ENCODE measurements at regions not wholly inside any gene's neighbourhood (a gene's known extent, or its start where the extent isn't known, plus 50 kb on each side); places are given as distances from the start of the nearest gene placed in this dataset.
"Not testable (repeated sequence)": the region's sequence is repeated elsewhere in the genome, so short reads cannot be mapped to it uniquely, and the experiment has no call there.

DNA sequence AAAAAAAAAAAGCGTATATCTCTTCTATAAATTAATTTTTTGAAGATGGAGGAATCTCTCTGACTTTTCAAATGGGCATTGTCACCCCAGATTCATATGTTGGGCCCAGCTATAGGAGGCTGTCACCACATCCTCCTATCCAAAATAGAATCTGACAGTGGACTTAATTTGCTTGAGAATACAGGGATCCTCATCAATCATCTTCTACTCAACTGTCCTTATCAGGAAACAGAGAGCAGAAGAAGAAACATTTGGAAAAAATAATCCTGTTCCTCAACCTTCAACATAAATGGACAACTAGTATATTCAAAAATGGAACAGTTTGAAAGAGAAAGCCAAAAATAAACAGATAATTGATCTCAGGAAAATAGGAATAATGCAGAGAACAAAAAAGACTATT, 725.4 kb upstream of the INTU start:
- no peak overlapping the region for H3K27ac ChIP-seq (replicated peaks)

DNA sequence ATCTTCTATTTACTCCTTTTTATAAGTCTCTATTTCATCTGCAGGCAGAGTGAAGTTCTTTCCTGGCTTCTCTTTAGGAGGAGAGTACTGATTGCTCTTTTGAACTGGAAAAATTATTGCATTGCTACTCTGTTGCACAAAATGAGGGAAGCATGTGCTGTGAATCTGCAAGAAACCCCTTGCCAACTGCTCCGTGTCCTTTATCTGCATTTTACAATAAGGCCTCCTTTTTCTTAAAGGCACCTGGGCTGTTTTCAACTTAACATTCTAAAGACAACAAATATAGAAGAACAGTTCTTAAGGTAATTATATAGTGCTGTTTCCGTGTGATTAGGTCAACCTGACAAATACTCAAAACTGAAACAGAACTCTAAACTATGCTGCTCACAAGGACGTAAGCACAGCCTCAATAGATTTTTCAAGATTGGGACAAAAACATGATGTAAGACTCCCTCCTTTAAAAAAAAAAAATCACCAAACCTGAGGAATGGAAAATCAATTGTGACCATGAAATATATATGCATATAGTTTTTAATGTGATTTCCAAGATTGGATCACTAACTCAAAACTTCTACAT, 716.6 kb upstream of the INTU start:
- DNase-seq (ENCODE audit: low read depth in 1 of 2, low spot score in 1 of 2), result no peak
- H3K27ac ChIP-seq (replicated peaks), result no peak overlapping the region
- TF ChIP-seq GABPA (IDR thresholded peaks at IDR 0.05; ENCODE audit: low read depth) (no peak), SPI1 (IDR thresholded peaks at IDR 0.05; ENCODE audit: borderline replicate concordance, low read depth) (no peak), POLR2AphosphoS5 (IDR thresholded peaks at IDR 0.05; ENCODE audit: low read depth) (no peak)
- TF ChIP-seq, protein P1, sequence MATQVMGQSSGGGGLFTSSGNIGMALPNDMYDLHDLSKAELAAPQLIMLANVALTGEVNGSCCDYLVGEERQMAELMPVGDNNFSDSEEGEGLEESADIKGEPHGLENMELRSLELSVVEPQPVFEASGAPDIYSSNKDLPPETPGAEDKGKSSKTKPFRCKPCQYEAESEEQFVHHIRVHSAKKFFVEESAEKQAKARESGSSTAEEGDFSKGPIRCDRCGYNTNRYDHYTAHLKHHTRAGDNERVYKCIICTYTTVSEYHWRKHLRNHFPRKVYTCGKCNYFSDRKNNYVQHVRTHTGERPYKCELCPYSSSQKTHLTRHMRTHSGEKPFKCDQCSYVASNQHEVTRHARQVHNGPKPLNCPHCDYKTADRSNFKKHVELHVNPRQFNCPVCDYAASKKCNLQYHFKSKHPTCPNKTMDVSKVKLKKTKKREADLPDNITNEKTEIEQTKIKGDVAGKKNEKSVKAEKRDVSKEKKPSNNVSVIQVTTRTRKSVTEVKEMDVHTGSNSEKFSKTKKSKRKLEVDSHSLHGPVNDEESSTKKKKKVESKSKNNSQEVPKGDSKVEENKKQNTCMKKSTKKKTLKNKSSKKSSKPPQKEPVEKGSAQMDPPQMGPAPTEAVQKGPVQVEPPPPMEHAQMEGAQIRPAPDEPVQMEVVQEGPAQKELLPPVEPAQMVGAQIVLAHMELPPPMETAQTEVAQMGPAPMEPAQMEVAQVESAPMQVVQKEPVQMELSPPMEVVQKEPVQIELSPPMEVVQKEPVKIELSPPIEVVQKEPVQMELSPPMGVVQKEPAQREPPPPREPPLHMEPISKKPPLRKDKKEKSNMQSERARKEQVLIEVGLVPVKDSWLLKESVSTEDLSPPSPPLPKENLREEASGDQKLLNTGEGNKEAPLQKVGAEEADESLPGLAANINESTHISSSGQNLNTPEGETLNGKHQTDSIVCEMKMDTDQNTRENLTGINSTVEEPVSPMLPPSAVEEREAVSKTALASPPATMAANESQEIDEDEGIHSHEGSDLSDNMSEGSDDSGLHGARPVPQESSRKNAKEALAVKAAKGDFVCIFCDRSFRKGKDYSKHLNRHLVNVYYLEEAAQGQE (IDR thresholded peaks at IDR 0.05; ENCODE audit: insufficient replicate concordance, low read depth), result no peak
- TF ChIP-seq, protein P2, sequence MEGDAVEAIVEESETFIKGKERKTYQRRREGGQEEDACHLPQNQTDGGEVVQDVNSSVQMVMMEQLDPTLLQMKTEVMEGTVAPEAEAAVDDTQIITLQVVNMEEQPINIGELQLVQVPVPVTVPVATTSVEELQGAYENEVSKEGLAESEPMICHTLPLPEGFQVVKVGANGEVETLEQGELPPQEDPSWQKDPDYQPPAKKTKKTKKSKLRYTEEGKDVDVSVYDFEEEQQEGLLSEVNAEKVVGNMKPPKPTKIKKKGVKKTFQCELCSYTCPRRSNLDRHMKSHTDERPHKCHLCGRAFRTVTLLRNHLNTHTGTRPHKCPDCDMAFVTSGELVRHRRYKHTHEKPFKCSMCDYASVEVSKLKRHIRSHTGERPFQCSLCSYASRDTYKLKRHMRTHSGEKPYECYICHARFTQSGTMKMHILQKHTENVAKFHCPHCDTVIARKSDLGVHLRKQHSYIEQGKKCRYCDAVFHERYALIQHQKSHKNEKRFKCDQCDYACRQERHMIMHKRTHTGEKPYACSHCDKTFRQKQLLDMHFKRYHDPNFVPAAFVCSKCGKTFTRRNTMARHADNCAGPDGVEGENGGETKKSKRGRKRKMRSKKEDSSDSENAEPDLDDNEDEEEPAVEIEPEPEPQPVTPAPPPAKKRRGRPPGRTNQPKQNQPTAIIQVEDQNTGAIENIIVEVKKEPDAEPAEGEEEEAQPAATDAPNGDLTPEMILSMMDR (IDR thresholded peaks at IDR 0.05; ENCODE audit: insufficient read depth, low read length), result no peak
- H3K4me3 ChIP-seq (replicated peaks; ENCODE audit: insufficient read depth, low read length), result no peak overlapping the region
- no peaks in the 10 kb centered on the region for H3K27me3 ChIP-seq (ENCODE audit: insufficient read depth, poor library complexity, severe bottlenecking)

More for the DNA sequence above, 725.4 kb upstream of the INTU start:
- TF ChIP-seq, protein P2 (IDR thresholded peaks at IDR 0.05; ENCODE audit: insufficient read depth, low read length), result no peak
- no peak for TF ChIP-seq SPI1 (IDR thresholded peaks at IDR 0.05; ENCODE audit: borderline replicate concordance, low read depth)
- TF ChIP-seq, protein P1 (IDR thresholded peaks at IDR 0.05; ENCODE audit: insufficient replicate concordance, low read depth), result no peak
- TF ChIP-seq GABPA (IDR thresholded peaks at IDR 0.05; ENCODE audit: low read depth), result no peak
- TF ChIP-seq POLR2AphosphoS5 (IDR thresholded peaks at IDR 0.05; ENCODE audit: low read depth), result no peak
- Histone ChIP-seq H3K4me3 (replicated peaks; ENCODE audit: insufficient read depth, low read length) (no peak overlapping the region), H3K27me3 (ENCODE audit: insufficient read depth, poor library complexity, severe bottlenecking) (no peaks in the 10 kb centered on the region)
- no peak for DNase-seq (ENCODE audit: low read depth in 1 of 2, low spot score in 1 of 2)

DNA sequence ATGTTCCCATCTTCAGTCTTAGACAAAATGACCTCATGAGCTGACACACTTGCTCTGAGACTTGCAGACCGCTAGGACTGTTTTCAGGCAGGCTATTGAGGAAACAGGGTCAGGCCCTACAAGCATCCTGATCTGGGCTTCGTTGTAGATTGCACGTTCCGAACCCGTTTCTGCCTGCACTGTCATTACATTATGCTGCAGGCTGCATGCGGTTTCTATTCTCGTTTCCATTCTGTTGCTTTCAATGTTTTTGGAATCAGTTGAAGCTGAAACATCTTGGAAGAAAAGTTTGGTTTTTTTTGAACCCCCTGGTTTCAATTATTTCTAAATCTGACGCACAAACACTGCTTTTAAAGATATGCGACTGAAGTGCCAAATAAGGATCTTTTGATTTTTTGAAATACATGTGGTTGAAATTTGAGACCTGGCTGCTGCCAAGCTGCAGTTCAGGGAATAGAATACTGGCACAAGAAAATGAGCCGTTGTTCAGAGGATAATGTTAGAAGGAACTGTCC, 716.1 kb upstream of the INTU start:
- TF ChIP-seq, protein P2 (IDR thresholded peaks at IDR 0.05; ENCODE audit: insufficient read depth, low read length), result no peak
- TF ChIP-seq, protein P1 (IDR thresholded peaks at IDR 0.05; ENCODE audit: insufficient replicate concordance, low read depth), result no peak
- no peak for TF ChIP-seq GABPA (IDR thresholded peaks at IDR 0.05; ENCODE audit: low read depth)
- no peak for TF ChIP-seq POLR2AphosphoS5 (IDR thresholded peaks at IDR 0.05; ENCODE audit: low read depth)
- TF ChIP-seq SPI1 (IDR thresholded peaks at IDR 0.05; ENCODE audit: borderline replicate concordance, low read depth), result no peak
- Histone ChIP-seq H3K27me3 (ENCODE audit: insufficient read depth, poor library complexity, severe bottlenecking) (no peaks in the 10 kb centered on the region), H3K27ac (replicated peaks) (no peak overlapping the region), H3K4me3 (replicated peaks; ENCODE audit: insufficient read depth, low read length) (no peak overlapping the region)
- no peak for DNase-seq (ENCODE audit: low read depth in 1 of 2, low spot score in 1 of 2)

DNA sequence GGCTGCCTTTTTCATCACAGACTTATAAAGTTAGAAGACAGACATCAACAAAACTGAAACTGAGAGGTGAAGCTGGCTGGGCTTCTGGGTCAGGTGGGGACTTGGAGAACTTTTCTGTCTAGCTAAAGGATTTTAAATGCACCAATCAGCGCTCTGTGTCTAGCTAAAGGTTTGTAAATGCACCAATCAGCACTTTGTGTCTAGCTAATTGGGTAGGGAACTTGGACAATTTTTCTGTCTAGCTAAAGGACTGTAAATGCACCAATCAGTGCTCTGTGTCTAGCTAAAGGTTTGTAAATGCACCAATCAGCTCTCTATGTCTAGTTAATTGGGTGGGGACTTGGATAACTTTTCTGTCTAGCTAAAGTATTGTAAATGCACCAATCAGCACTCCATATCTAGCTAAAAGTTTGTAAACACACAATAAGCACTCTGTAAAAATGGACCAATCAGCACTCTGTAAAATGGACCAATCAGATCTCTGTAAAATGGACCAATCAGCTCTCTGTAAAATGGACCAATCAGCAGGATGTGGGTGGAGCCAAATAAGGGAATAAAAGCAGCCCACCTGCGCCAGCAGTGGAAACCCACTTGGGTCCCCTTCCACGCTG, 710.3 kb upstream of the INTU start:
- H3K27me3 ChIP-seq (ENCODE audit: insufficient read depth, poor library complexity, severe bottlenecking); H3K27ac ChIP-seq (replicated peaks); DNase-seq (ENCODE audit: low read depth in 1 of 2, low spot score in 1 of 2); H3K4me3 ChIP-seq (replicated peaks; ENCODE audit: insufficient read depth, low read length): not testable (repeated sequence)

All from HL-60 (cell line).